ENCODE measurements at regions not wholly inside any gene's neighbourhood (a gene's known extent, or its start where the extent isn't known, plus 50 kb on each side); places are given as distances from the start of the nearest gene placed in this dataset.
"Not testable (repeated sequence)": the region's sequence is repeated elsewhere in the genome, so short reads cannot be mapped to it uniquely, and the experiment has no call there.

- DNase-seq (ENCODE audit: low read depth), result no peak
- no peak for TF ChIP-seq CTCF (IDR thresholded peaks at IDR 0.05; ENCODE audit: low read length, missing control alignments)
- H3K4me3 ChIP-seq (replicated peaks; ENCODE audit: low read depth, low read length), result no peak overlapping the region
Observed at GRCh38 chr15:67937153-67937761, 97.4 kb upstream of the RNU6-1 start.

- H3K4me3 ChIP-seq (replicated peaks; ENCODE audit: low read depth, low read length); DNase-seq (ENCODE audit: low read depth): not testable (repeated sequence)
Observed at GRCh38 chr15:67939179-67939578, 99.3 kb upstream of the RNU6-1 start.

GRCh38 chr15:67939588-67940323 is 99.9 kb upstream of the RNU6-1 start:
- DNase-seq (ENCODE audit: low read depth); H3K4me3 ChIP-seq (replicated peaks; ENCODE audit: low read depth, low read length): not testable (repeated sequence)

DNA sequence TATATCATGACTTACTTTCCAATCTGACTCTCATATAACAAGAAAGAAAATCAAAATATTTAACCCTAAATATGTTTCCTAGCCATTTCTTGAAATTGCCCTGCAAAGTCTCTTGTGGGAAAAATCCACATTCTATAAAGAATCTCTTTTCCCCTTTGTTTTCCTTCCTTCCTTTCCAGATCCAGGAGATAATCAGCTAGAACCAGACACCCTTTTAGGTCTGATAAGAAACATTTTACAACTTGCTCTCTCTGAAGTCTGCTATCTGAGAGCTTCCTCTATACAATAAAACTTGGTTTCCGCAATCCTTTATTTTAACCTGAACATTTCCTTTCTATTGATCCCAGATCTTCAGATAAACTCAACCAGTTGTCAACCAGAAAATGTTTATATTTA is 100.5 kb upstream of the RNU6-1 start:
- no peak for DNase-seq (ENCODE audit: low read depth)
- no peak overlapping the region for H3K4me3 ChIP-seq (replicated peaks; ENCODE audit: low read depth, low read length)
- TF ChIP-seq CTCF (IDR thresholded peaks at IDR 0.05; ENCODE audit: low read length, missing control alignments), result no peak

DNA sequence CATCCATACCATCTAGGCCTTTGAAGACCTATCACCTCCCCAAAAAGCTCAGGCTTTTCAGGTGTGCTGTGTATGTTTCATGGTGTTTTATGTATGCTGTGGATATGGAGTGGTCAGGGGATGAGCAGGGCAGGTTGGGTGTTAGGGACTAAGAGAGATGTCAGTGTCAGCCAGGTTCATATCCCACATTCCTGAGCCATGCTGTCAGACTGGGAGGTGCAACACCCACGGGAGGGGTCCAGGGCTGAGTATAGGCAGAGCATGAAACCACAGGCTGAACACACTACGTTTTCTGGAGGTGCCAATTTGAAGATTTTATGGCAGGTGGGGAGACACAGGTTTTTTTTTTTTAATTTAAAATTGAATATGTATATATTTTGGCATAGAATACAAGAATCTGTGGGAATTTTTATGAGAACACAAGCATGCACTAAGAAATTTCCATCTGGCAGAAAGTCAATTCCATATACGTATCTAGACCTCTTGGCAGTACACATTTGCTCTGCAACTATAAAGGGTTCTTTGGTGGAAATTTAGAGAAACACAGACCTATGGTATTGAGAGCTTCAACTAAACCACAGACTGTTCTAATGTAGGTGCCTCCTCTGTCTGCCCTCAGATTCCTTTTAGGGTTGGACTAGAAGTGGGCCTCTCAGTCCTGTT is 101.9 kb upstream of the RNU6-1 start:
- DNase-seq (ENCODE audit: low read depth), result no peak
- no peak for TF ChIP-seq CTCF (IDR thresholded peaks at IDR 0.05; ENCODE audit: low read length, missing control alignments)

DNA sequence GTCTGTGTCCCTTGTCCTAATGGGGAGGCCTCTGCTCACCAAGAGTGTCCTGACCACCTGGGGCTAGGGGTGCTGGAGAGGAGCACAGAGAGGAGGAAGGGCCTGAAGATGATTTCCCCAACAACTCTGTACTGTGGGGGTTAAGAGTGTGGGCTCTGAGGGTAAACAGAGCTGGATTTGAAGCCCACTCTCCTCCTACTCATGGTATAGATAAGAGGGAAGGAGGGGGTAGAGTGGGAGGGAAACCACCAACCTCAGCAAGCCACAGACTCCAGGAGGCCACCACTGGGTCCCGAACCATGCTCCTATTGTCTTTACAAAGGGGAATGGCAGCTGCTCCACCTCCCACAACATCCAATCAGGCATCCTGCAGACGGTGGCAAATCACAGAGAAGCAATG is 103.6 kb upstream of the RNU6-1 start:
- DNase-seq (ENCODE audit: low read depth), result no peak
- no peak overlapping the region for H3K4me3 ChIP-seq (replicated peaks; ENCODE audit: low read depth, low read length)
- TF ChIP-seq CTCF (IDR thresholded peaks at IDR 0.05; ENCODE audit: low read length, missing control alignments), result no peak

More for the DNA sequence above, 101.9 kb upstream of the RNU6-1 start:
- H3K4me3 ChIP-seq (replicated peaks; ENCODE audit: low read depth, low read length), result no peak overlapping the region

DNA sequence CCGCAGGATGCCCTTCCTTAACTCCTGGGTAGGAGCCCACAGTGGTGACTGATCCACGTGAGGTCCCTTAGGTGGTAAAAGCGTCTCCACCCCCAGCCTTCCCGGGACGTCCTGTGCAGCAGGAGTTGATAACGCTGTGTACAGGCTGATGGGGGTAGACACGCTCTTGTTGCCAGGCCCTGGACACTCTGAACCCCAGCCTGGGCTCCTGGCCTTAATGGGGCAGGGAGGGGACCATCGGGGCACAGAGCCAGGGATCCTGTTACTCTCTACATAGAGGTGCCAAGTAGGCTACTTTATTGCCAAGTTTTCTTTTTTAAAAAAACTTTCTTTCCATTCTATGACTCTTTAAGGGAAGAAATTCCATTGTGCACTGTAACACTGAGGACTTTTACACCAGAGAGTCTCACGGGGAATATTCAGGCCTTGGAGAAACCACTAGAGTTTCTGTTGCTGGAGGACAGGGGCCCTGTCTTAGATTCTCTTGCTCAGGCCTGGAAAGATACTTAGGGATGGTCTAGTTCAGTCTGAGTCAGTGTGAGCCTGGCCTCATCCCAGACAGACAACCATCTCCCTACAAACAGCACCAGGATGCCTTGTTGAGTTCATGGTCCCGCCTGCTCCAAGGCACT is 104.3 kb upstream of the RNU6-1 start:
- no peak overlapping the region for H3K4me3 ChIP-seq (replicated peaks; ENCODE audit: low read depth, low read length)
- TF ChIP-seq CTCF (IDR thresholded peaks at IDR 0.05; ENCODE audit: low read length, missing control alignments), result no peak
- DNase-seq (ENCODE audit: low read depth), result peak; percentile 45
